Adrenal gland (tissue), 9 donors: ENCODE measurements at regions not wholly inside any gene's neighbourhood (a gene's known extent, or its start where the extent isn't known, plus 50 kb on each side); places are given as distances from the start of the nearest gene placed in this dataset.

Source experiments
- DNase-seq, 7 donors: peaks; one replicate each; pipeline ENCODE4 v3.0.0-alpha.2; 2019 to 2020
- H3K27ac ChIP-seq, 5 donors: fragments of 200-600 bp; sonication (generic) in 4 of 5; 1 replicate in 3 of 5; 2 replicates in 2 of 5; pipeline versions ENCODE4 v1.5.1 to v1.8.0; 2016 to 2020; ENCODE audit warnings: mild to moderate bottlenecking in 1 of 5
- H3K27me3 ChIP-seq: fragments of 200-600 bp; 2 replicates; pipeline ENCODE4 v1.8.0; 2021
- H3K36me3 ChIP-seq, 2 donors: fragments of 200-600 bp; replicated peaks in 1 of 2; 1 replicate in 1 of 2; 2 replicates in 1 of 2; pipeline versions ENCODE4 v1.5.1 to v1.8.0; 2018 to 2022
- H3K4me1 ChIP-seq, 2 donors: fragments of 200-600 bp; replicated peaks in 1 of 2; 1 replicate in 1 of 2; 2 replicates in 1 of 2; pipeline versions ENCODE4 v1.5.1 to v1.8.0; 2018 to 2021
- H3K4me3 ChIP-seq, 4 donors: fragments of 200-600 bp; sonication (generic) in 3 of 4; one replicate each; pipeline ENCODE4 v1.5.1; 2016 to 2018
- H3K9me3 ChIP-seq, 3 donors: fragments of 200-600 bp; sonication (generic) in 1 of 3; replicated peaks in 1 of 3; 1 replicate in 2 of 3; 2 replicates in 1 of 3; pipeline versions ENCODE4 v1.5.1 to v1.8.0; 2016 to 2021
- POLR2A ChIP-seq, 2 donors: fragments of 450-650 bp; IDR thresholded peaks; one replicate each; pipeline ENCODE4 v1.6.1; 2017; ENCODE audit warnings: antibody characterized with exemption in 2 of 2, mild to moderate bottlenecking in 2 of 2, moderate library complexity in 1 of 2
- WGBS, 4 donors: extraction: QIAGEN DNeasy Blood & Tissue Kit in 2 of 4; methylation state at CpG; one replicate each; pipeline versions ENCODE4 v1.1.5 to v1.1.7; 2013 to 2017; 5-methylcytosine and 5-hydroxymethylcytosine counted together
- intact Hi-C, 2 donors: fragments of 100-400 bp; cut with DNase I; formaldehyde crosslinking; loops; one replicate each; pipeline versions ENCODE4 v1.14.1 to v1.15.0; 2022 to 2023
- TF ChIP-seq, protein P1 (sequence below), 6 experiments: fragments of 450-650 bp in 4 of 6; fragments of 200-600 bp in 2 of 6; sonication (generic) in 1 of 6; IDR thresholded peaks; 1 replicate in 5 of 6; 2 replicates in 1 of 6; pipeline versions ENCODE4 v1.5.1 to v1.8.0; 2016 to 2021; ENCODE audit warnings: antibody characterized with exemption in 6 of 6, mild to moderate bottlenecking in 2 of 6, moderate library complexity in 1 of 6
- donor health status: healthy with polysubstance abuse.
- donor health status: Bipolar disorder and iron deficiency.
- donor health status: DM: yes; HTN: yes; CAD: no.
- donor health status: DM: no; HTN: no; CAD: no.
- donor health status: DM: no; HTN: no; CAD: no.

DNA sequence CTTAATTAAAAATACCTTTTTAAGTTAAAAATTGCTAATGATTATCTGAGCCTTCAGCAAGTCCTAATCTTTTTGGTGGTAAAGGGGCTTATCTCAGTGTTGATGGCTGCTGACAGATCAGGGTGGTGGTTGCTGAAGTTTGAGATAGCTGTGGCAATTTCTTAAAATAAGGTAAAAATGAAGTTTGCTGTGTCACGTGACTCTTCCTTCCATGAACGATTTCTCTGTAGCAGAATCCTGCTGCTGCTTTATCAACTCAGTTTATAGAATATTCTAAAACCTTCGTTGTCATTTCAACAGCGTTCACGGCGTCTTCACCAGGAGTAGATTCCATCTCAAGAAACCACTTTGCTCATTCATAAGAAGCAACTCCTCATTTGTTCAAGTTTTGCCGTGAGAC lies 110.1 kb downstream of the SUCNR1 start:
- Histone ChIP-seq H3K4me1 (no peaks in the 10 kb centered on the region), H3K9me3 (no peaks in the 10 kb centered on the region), H3K27me3 (no peaks in the 10 kb centered on the region), H3K36me3 (no peaks in the 10 kb centered on the region), H3K27ac (no peak overlapping the region), H3K4me3 (no peak overlapping the region)
- intact Hi-C loops, result no loop called here
- TF ChIP-seq POLR2A (IDR thresholded peaks at IDR 0.05), result no peak
- TF ChIP-seq, protein P1, sequence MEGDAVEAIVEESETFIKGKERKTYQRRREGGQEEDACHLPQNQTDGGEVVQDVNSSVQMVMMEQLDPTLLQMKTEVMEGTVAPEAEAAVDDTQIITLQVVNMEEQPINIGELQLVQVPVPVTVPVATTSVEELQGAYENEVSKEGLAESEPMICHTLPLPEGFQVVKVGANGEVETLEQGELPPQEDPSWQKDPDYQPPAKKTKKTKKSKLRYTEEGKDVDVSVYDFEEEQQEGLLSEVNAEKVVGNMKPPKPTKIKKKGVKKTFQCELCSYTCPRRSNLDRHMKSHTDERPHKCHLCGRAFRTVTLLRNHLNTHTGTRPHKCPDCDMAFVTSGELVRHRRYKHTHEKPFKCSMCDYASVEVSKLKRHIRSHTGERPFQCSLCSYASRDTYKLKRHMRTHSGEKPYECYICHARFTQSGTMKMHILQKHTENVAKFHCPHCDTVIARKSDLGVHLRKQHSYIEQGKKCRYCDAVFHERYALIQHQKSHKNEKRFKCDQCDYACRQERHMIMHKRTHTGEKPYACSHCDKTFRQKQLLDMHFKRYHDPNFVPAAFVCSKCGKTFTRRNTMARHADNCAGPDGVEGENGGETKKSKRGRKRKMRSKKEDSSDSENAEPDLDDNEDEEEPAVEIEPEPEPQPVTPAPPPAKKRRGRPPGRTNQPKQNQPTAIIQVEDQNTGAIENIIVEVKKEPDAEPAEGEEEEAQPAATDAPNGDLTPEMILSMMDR (IDR thresholded peaks at IDR 0.05), result no peak
- no peak for DNase-seq
- 84 to 93% (median 89%) methylated on average over 7 of the region's 7 CpGs for WGBS, 4 donors

DNA sequence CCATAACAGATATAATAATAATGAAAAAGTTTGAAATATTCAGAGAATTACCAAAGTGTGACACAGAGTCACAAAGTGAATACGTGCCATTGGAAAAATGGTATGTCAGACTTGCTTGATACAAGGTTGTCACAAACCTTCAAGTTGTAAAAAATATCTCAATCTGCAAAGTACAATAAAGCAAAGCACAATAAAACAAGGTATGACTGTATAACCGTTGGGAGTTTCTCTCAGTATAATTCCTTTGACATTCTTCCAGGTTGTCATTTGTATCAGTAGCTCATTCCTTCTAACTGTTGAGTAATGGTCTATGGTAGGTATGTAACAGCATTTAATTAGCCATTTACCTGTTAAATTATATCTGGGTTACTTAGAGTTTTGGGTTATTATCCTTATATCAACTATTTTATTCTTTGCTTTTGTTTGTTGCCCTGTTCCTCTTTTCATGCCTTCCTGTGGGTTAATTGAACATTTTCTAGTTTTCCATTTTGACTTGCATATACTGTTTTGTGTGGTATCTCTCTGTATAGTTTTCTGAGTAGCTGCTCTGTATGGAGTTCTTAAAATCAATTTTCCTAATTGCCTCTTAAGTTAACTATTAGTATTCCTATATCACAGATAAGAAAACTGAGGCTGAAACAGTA lies 112.5 kb downstream of the SUCNR1 start:
- no peak overlapping the region for H3K4me3 ChIP-seq
- TF ChIP-seq POLR2A (IDR thresholded peaks at IDR 0.05), result no peak
- TF ChIP-seq, protein P1 (IDR thresholded peaks at IDR 0.05), result no peak
- intact Hi-C loops, result no loop called here

DNA sequence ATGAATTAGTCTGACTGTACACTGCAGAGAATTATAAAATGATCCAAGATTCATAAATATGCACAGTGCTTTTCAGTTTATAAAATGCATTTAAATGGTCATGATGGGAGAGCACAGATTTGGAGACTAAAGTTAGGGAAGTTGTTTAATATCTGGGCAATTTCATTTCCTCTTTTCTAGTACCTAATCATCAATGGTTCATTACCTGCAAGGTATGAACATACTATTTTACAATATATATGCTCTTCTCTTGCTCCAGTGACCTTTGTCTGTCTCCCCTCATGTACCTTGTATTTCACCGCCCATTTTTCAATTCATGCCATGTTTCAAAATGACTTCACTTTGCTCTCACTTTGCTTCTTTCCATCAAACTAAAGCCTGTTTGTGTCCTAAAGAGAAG lies 114.5 kb downstream of the SUCNR1 start:
- WGBS, 4 donors, result 87 to 100% (median 95%) methylated on average over 1 of the region's 1 CpG
- no peak overlapping the region for H3K4me3 ChIP-seq
- intact Hi-C loops, result no loop called here
- no peaks in the 10 kb centered on the region for H3K4me1 ChIP-seq
- no peaks in the 10 kb centered on the region for H3K27me3 ChIP-seq
- H3K9me3 ChIP-seq, result no peaks in the 10 kb centered on the region
- DNase-seq, result no peak
- no peak overlapping the region for H3K27ac ChIP-seq
- no peaks in the 10 kb centered on the region for H3K36me3 ChIP-seq
- TF ChIP-seq, protein P1 (IDR thresholded peaks at IDR 0.05), result no peak
- TF ChIP-seq POLR2A (IDR thresholded peaks at IDR 0.05), result no peak

More for the DNA sequence above, 112.5 kb downstream of the SUCNR1 start:
- no peaks in the 10 kb centered on the region for H3K36me3 ChIP-seq
- no peaks in the 10 kb centered on the region for H3K4me1 ChIP-seq
- 75 to 88% (median 81%) methylated on average over 2 of the region's 2 CpGs for WGBS, 4 donors
- no peak overlapping the region for H3K27ac ChIP-seq
- DNase-seq, result no peak
- no peaks in the 10 kb centered on the region for H3K27me3 ChIP-seq
- H3K9me3 ChIP-seq, result no peaks in the 10 kb centered on the region

DNA sequence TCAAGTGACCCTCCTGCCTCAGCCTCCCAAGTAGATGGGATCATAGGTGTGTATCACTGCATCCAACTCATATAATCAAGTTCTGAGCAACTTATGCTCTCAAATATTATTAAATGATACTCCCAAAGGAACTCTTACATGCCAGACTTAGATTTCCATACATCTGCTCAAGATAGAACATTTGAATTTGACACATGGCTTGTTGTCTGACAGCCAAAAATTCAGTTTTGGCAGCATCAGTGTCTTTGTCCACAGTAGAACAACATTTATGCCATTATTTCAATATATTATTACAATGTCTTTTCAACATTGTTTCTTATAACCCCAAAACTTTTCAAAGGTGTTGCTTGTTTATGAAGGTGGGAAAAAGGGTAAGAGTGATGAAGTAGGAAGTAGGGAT lies 116.2 kb downstream of the SUCNR1 start:
- H3K27me3 ChIP-seq, result no peaks in the 10 kb centered on the region
- H3K9me3 ChIP-seq, result no peaks in the 10 kb centered on the region
- no peaks in the 10 kb centered on the region for H3K36me3 ChIP-seq
- no peak overlapping the region for H3K4me3 ChIP-seq
- no peak overlapping the region for H3K27ac ChIP-seq
- TF ChIP-seq, protein P1 (IDR thresholded peaks at IDR 0.05), result no peak
- no peak for TF ChIP-seq POLR2A (IDR thresholded peaks at IDR 0.05)
- no peak for DNase-seq
- no peaks in the 10 kb centered on the region for H3K4me1 ChIP-seq
- intact Hi-C loops, result no loop called here
